ENCODE measurements at regions not wholly inside any gene's neighbourhood (a gene's known extent, or its start where the extent isn't known, plus 50 kb on each side); places are given as distances from the start of the nearest gene placed in this dataset.

- Histone ChIP-seq H3K36me3 (ENCODE audit: control insufficient read depth, insufficient read depth, low read length) (no peaks in the 10 kb centered on the region), H3K27ac (ENCODE audit: low read depth, low read length, severe bottlenecking) (no peak overlapping the region), H3K9me3 (ENCODE audit: control insufficient read depth, low read length) (no peaks in the 10 kb centered on the region), H3K4me1 (ENCODE audit: control insufficient read depth, insufficient read depth, low read length, poor library complexity, severe bottlenecking) (no peaks in the 10 kb centered on the region), H3K4me3 (ENCODE audit: extremely low read depth, insufficient read depth, low read length, poor library complexity, severe bottlenecking) (no peak overlapping the region)
- 40% methylated on average over 1 of the region's 1 CpG; no CpG with 5 or more reads in 1 of the 2 experiments for WGBS, 2 experiments (ENCODE audit: insufficient coverage in 2 of 2)
Measured at GRCh38 chr1:195082183-195082582, 1526.1 kb downstream of the KCNT2 start.

DNA sequence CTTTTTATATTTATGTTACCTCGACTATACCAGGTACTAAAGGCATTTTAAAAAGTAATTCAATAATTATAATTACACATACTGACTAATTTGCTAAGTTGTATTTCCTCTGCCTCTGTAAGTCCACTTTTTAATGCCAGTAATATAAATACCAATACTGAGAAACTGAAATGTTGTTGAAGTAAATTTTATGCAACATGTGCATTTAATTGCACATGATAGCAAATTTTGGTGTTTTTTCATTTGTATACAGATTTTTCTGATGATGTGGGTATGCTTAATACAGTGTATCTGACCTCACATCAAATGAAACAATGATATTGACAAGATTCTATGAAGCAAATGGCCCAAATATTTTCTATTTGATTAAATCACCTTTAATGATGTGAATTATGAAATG is 1531.6 kb downstream of the KCNT2 start:
- WGBS, 2 experiments (ENCODE audit: insufficient coverage in 2 of 2): no CpG with 5 or more reads among the region's 1 CpG
- Histone ChIP-seq H3K9me3 (ENCODE audit: control insufficient read depth, low read length) (no peaks in the 10 kb centered on the region), H3K4me3 (ENCODE audit: extremely low read depth, insufficient read depth, low read length, poor library complexity, severe bottlenecking) (no peak overlapping the region), H3K4me1 (ENCODE audit: control insufficient read depth, insufficient read depth, low read length, poor library complexity, severe bottlenecking) (no peaks in the 10 kb centered on the region), H3K27ac (ENCODE audit: low read depth, low read length, severe bottlenecking) (no peak overlapping the region), H3K36me3 (ENCODE audit: control insufficient read depth, insufficient read depth, low read length) (no peaks in the 10 kb centered on the region)

DNA sequence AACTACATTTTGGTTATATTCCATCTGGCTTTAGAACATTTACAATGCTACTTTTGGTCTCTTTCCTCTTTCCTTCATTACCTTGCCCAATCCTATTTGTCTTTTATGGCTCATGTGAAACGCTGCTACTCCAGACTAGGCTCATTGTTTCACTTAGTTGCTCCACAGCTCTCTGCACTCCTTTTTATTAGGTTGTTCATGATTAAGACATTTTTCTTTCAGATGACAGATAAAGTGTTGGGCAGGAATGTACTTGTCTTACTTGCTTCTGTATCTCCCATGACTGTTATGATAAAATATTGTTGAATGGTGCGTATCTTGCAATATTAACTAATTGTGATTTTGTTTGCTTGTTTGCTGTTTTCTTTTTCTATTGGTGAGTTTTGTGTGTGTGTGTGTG is 1532.3 kb downstream of the KCNT2 start:
- no peaks in the 10 kb centered on the region for H3K9me3 ChIP-seq (ENCODE audit: control insufficient read depth, low read length)
- H3K36me3 ChIP-seq (ENCODE audit: control insufficient read depth, insufficient read depth, low read length): no peaks in the 10 kb centered on the region
- H3K27ac ChIP-seq (ENCODE audit: low read depth, low read length, severe bottlenecking): no peak overlapping the region
- 86 to 100% methylated on average over 1 of the region's 2 CpGs for WGBS, 2 experiments (ENCODE audit: insufficient coverage in 2 of 2)
- no peaks in the 10 kb centered on the region for H3K4me1 ChIP-seq (ENCODE audit: control insufficient read depth, insufficient read depth, low read length, poor library complexity, severe bottlenecking)
- H3K4me3 ChIP-seq (ENCODE audit: extremely low read depth, insufficient read depth, low read length, poor library complexity, severe bottlenecking): no peak overlapping the region

DNA sequence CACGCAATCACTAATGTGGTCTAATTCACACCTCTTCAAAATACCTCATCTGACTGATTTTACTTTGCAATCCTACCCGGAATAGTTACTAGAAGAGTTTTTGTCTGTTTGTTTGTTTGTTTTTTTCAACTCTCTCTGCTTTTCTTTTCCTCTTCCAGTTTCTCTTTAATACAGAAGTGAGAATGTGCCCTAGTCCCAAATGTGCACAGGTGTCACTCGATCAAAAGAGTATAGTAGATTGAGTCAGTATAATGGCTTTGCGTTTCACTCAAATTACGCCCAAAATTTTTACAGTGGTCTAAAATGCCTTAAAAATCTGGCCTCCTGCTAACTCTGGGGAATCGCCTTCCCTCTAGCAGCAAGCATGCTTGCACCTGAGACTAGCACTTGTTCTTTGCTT is 1536.8 kb downstream of the KCNT2 start:
- no peaks in the 10 kb centered on the region for H3K36me3 ChIP-seq (ENCODE audit: control insufficient read depth, insufficient read depth, low read length)
- WGBS, 2 experiments (ENCODE audit: insufficient coverage in 2 of 2): 83 to 88% methylated on average over 3 of the region's 6 CpGs
- no peaks in the 10 kb centered on the region for H3K4me1 ChIP-seq (ENCODE audit: control insufficient read depth, insufficient read depth, low read length, poor library complexity, severe bottlenecking)

DNA sequence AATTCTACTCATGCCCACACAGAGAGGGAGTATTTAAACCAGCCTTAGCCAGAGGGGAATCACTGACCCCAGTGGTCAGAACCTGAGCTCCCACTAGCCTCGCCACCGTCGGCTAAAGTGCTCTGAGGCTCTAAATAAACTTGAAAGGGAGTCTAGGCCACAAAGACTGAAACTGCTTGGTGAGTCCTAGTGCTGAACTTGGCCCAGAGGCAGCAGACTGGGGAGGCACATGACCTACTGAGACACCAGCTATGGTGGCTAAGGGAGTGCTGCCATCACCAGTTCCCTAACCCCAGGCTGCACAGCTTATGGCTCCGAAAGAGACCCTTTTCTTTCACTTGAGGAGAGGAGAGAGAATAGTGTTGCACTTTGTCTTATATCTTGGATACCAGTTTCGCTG is 1542.8 kb downstream of the KCNT2 start:
- Histone ChIP-seq H3K4me3 (ENCODE audit: extremely low read depth, insufficient read depth, low read length, poor library complexity, severe bottlenecking) (no peak overlapping the region), H3K4me1 (ENCODE audit: control insufficient read depth, insufficient read depth, low read length, poor library complexity, severe bottlenecking) (no peaks in the 10 kb centered on the region), H3K27ac (ENCODE audit: low read depth, low read length, severe bottlenecking) (no peak overlapping the region), H3K36me3 (ENCODE audit: control insufficient read depth, insufficient read depth, low read length) (no peaks in the 10 kb centered on the region), H3K9me3 (ENCODE audit: control insufficient read depth, low read length) (no peaks in the 10 kb centered on the region)
- WGBS, 2 experiments (ENCODE audit: insufficient coverage in 2 of 2): 88 to 100% methylated on average over 1 to 4 of the region's 5 CpGs

More for the DNA sequence above, 1536.8 kb downstream of the KCNT2 start:
- no peak overlapping the region for H3K4me3 ChIP-seq (ENCODE audit: extremely low read depth, insufficient read depth, low read length, poor library complexity, severe bottlenecking)
- no peak overlapping the region for H3K27ac ChIP-seq (ENCODE audit: low read depth, low read length, severe bottlenecking)
- H3K9me3 ChIP-seq (ENCODE audit: control insufficient read depth, low read length): no peaks in the 10 kb centered on the region

DNA sequence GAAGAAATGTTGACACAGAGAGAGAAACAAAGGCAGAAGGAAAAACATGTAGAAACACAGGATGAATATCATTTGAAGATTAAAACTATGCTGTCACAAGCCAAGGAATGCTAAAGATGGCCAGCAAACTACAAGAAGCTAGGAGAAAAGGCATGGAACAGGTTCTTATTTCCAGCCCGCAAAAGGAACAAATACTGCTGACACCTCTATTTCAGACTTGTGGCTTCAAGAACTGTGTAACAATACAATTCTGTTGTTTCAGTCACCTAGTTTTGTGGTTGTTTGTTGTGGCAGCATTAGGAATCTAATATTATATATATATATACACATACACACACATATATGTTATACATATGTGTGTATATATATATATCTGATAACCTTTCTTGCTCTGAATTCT is 1543.9 kb downstream of the KCNT2 start:
- no CpG with 5 or more reads among the region's 1 CpG for WGBS, 2 experiments (ENCODE audit: insufficient coverage in 2 of 2)
- H3K27ac ChIP-seq (ENCODE audit: low read depth, low read length, severe bottlenecking): no peak overlapping the region
- H3K4me3 ChIP-seq (ENCODE audit: extremely low read depth, insufficient read depth, low read length, poor library complexity, severe bottlenecking): no peak overlapping the region
- no peaks in the 10 kb centered on the region for H3K36me3 ChIP-seq (ENCODE audit: control insufficient read depth, insufficient read depth, low read length)
- no peaks in the 10 kb centered on the region for H3K4me1 ChIP-seq (ENCODE audit: control insufficient read depth, insufficient read depth, low read length, poor library complexity, severe bottlenecking)
- no peaks in the 10 kb centered on the region for H3K9me3 ChIP-seq (ENCODE audit: control insufficient read depth, low read length)

DNA sequence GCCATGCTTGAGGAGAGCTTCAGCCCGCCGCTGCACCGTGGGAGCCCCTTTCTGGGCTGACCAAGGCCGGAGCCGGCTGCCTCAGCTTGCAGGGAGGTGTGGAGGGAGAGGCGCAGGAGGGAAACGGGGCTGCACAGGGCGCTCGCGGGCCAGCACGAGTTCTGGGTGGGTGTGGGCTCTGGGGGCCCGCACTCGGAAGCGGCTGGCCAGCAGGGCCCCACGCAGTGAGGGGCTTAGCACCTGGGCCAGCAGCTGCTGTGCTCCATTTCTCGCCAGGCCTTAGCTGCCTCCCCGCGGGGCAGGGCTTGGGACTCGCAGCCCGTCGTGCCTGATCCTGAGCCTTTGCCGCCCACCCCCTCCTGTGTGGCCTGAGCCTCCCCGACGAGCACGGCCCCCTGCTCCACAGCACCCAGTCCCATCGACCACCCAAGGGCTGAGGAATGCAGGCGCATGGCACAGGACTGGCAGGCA is 1554.0 kb downstream of the KCNT2 start:
- Histone ChIP-seq H3K4me1 (ENCODE audit: control insufficient read depth, insufficient read depth, low read length, poor library complexity, severe bottlenecking) (no peaks in the 10 kb centered on the region), H3K27ac (ENCODE audit: low read depth, low read length, severe bottlenecking) (no peak overlapping the region), H3K36me3 (ENCODE audit: control insufficient read depth, insufficient read depth, low read length) (no peaks in the 10 kb centered on the region), H3K4me3 (ENCODE audit: extremely low read depth, insufficient read depth, low read length, poor library complexity, severe bottlenecking) (no peak overlapping the region), H3K9me3 (ENCODE audit: control insufficient read depth, low read length) (no peaks in the 10 kb centered on the region)
- 91 to 97% methylated on average over 14 to 21 of the region's 27 CpGs for WGBS, 2 experiments (ENCODE audit: insufficient coverage in 2 of 2)

DNA sequence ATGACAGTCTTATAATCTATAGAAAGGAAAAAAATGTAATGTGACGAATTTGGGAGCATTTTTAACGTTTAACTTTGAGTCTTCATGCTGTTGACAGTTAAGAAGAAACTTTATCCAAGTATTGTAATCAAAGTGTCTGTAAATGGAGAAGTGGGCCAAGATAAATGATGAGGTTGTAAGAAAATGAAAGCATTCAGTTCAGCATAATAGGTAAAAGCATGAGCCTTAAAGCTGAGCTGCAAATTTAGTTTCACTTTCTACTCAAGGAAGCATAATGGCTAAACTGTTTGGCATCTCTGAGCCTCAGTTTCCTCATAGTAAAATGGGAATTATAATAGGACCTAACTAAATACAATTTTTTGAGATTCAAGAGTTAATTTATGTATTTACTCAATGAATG is 1554.8 kb downstream of the KCNT2 start:
- Histone ChIP-seq H3K27ac (ENCODE audit: low read depth, low read length, severe bottlenecking) (no peak overlapping the region), H3K9me3 (ENCODE audit: control insufficient read depth, low read length) (no peaks in the 10 kb centered on the region), H3K36me3 (ENCODE audit: control insufficient read depth, insufficient read depth, low read length) (no peaks in the 10 kb centered on the region), H3K4me3 (ENCODE audit: extremely low read depth, insufficient read depth, low read length, poor library complexity, severe bottlenecking) (no peak overlapping the region), H3K4me1 (ENCODE audit: control insufficient read depth, insufficient read depth, low read length, poor library complexity, severe bottlenecking) (no peaks in the 10 kb centered on the region)
- WGBS, 2 experiments (ENCODE audit: insufficient coverage in 2 of 2): 83% methylated on average over 2 of the region's 2 CpGs; no CpG with 5 or more reads in 1 of the 2 experiments

DNA sequence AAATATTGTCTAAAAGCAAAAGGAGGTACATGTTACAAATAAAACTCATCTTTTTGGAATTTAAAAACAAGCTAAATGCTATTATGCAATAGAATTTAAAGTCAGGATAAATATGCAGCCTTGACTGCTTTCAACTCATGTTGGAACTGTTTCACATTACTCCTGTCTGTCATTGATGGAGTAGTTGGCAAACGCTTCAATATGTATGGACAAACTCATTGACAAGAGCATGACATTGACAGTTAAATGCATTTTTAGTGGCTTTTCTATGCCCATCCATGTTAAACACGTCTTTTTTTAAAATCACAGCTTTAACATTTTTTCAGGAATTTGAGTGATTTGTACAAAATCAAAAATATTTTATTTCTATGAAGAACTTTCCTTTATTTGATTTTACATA is 1560.5 kb downstream of the KCNT2 start:
- WGBS, 2 experiments (ENCODE audit: insufficient coverage in 2 of 2): no CpG with 5 or more reads among the region's 2 CpGs

DNA sequence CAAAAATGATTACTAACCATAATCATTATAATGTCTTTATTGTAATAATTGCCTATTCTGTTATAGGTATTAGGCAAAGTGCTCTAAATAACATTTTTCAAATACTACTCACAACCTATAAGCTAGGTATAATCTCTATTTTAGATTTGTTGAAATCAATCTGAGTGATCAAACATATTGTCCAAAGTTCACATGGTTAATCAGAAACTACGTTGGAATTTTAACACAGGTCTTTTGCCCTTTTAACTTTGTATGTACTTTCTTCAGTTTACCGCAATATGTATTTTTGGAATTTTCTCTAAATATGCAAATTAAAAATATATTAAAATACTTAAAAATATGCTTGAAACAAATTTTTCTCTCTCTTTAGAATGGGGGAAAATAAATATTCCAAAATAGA is 1563.2 kb downstream of the KCNT2 start:
- H3K9me3 ChIP-seq (ENCODE audit: control insufficient read depth, low read length): no peaks in the 10 kb centered on the region
- no peaks in the 10 kb centered on the region for H3K4me1 ChIP-seq (ENCODE audit: control insufficient read depth, insufficient read depth, low read length, poor library complexity, severe bottlenecking)
- WGBS, 2 experiments (ENCODE audit: insufficient coverage in 2 of 2): no CpG with 5 or more reads among the region's 2 CpGs
- H3K27ac ChIP-seq (ENCODE audit: low read depth, low read length, severe bottlenecking): no peak overlapping the region
- H3K36me3 ChIP-seq (ENCODE audit: control insufficient read depth, insufficient read depth, low read length): no peaks in the 10 kb centered on the region
- no peak overlapping the region for H3K4me3 ChIP-seq (ENCODE audit: extremely low read depth, insufficient read depth, low read length, poor library complexity, severe bottlenecking)

More for the DNA sequence above, 1560.5 kb downstream of the KCNT2 start:
- H3K4me3 ChIP-seq (ENCODE audit: extremely low read depth, insufficient read depth, low read length, poor library complexity, severe bottlenecking): no peak overlapping the region
- H3K36me3 ChIP-seq (ENCODE audit: control insufficient read depth, insufficient read depth, low read length): no peaks in the 10 kb centered on the region
- H3K4me1 ChIP-seq (ENCODE audit: control insufficient read depth, insufficient read depth, low read length, poor library complexity, severe bottlenecking): no peaks in the 10 kb centered on the region
- H3K9me3 ChIP-seq (ENCODE audit: control insufficient read depth, low read length): no peaks in the 10 kb centered on the region
- H3K27ac ChIP-seq (ENCODE audit: low read depth, low read length, severe bottlenecking): no peak overlapping the region

- Histone ChIP-seq H3K4me3 (ENCODE audit: extremely low read depth, insufficient read depth, low read length, poor library complexity, severe bottlenecking) (no peak overlapping the region), H3K9me3 (ENCODE audit: control insufficient read depth, low read length) (no peaks in the 10 kb centered on the region), H3K4me1 (ENCODE audit: control insufficient read depth, insufficient read depth, low read length, poor library complexity, severe bottlenecking) (no peaks in the 10 kb centered on the region), H3K36me3 (ENCODE audit: control insufficient read depth, insufficient read depth, low read length) (no peaks in the 10 kb centered on the region), H3K27ac (ENCODE audit: low read depth, low read length, severe bottlenecking) (no peak overlapping the region)
- 86 to 98% methylated on average over 3 to 4 of the region's 5 CpGs for WGBS, 2 experiments (ENCODE audit: insufficient coverage in 2 of 2)
Measured at GRCh38 chr1:195030793-195031192, 1577.4 kb downstream of the KCNT2 start.
